ENCODE measurements at regions not wholly inside any gene's neighbourhood (a gene's known extent, or its start where the extent isn't known, plus 50 kb on each side); places are given as distances from the start of the nearest gene placed in this dataset.

DNA sequence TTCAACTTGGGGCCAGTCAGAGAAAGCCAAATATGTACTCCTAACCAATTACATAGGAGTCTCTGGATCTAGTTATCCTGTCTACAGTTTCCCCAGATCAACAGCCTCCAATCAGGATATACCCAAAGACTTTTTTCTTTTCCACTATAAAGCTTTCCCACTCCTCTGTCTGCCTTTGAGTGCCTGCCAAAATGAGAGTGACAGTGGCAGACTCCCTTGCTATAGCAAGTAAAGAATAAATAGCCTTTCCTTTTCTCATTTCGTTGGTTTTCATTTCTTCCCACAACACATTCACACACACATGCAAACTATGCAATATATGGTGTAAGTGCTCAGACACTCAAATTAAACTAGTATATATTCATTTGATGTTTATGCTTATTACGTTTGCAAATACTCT is 302.4 kb upstream of the TACR3 start:
- Histone ChIP-seq H4K91ac (ENCODE audit: insufficient read length, low read depth, low read length) (no peak overlapping the region), H2AK5ac (ENCODE audit: insufficient read length, low read length) (no peak overlapping the region), H3K23me2 (ENCODE audit: insufficient read length, low read depth, low read length, poor library complexity, severe bottlenecking) (no peaks in the 10 kb centered on the region), H3T11ph (ENCODE audit: low read length) (no peak overlapping the region), H3K9me3 (ENCODE audit: control insufficient read depth, low read depth, low read length) (no peaks in the 10 kb centered on the region), H2BK15ac (ENCODE audit: low read depth, low read length) (no peak overlapping the region), H4K5ac (ENCODE audit: insufficient read length, low read depth, low read length) (no peak overlapping the region), H3K4me2 (ENCODE audit: insufficient read depth, insufficient read length, low read length) (no peak overlapping the region), H3K27ac (ENCODE audit: insufficient read length, low read depth, low read length) (no peak overlapping the region), H3K27me3 (ENCODE audit: insufficient read depth, low read length) (no peaks in the 10 kb centered on the region), H3K79me1 (ENCODE audit: insufficient read depth, low read depth, low read length, poor library complexity, severe bottlenecking) (no peaks in the 10 kb centered on the region), H4K20me1 (ENCODE audit: control insufficient read depth, insufficient read depth, insufficient read length) (no peaks in the 10 kb centered on the region), H2AFZ (ENCODE audit: low read length) (no peak overlapping the region), H4K8ac (replicated peaks; ENCODE audit: insufficient read length, low read depth, low read length) (no peak overlapping the region), H3K56ac (ENCODE audit: insufficient read length, low read depth, low read length) (no peak overlapping the region), H3K79me2 (ENCODE audit: insufficient read depth, low read length) (no peaks in the 10 kb centered on the region), H2BK12ac (ENCODE audit: insufficient read length, low read depth, low read length) (no peak overlapping the region), H2BK20ac (ENCODE audit: low read depth, low read length, poor library complexity, severe bottlenecking) (no peak overlapping the region), H3K4ac (ENCODE audit: low read depth, low read length) (no peak overlapping the region), H3K4me1 (ENCODE audit: insufficient read depth, low read length) (no peaks in the 10 kb centered on the region), H2BK120ac (ENCODE audit: low read depth, low read length, poor library complexity, severe bottlenecking) (no peak overlapping the region), H3K9ac (ENCODE audit: extremely low read depth, insufficient read length, low read length) (no peak overlapping the region), H2BK5ac (ENCODE audit: insufficient read length, low read length) (no peak overlapping the region), H3K14ac (ENCODE audit: insufficient read depth, low read length) (no peak overlapping the region), H3K23ac (ENCODE audit: insufficient read length, low read depth, low read length) (no peak overlapping the region), H3K18ac (ENCODE audit: insufficient read length, low read depth, low read length) (no peak overlapping the region)
- Mint-ChIP-seq H3K27me3 (ENCODE audit: low read depth) (no peaks in the 10 kb centered on the region), H3K27ac (peak overlapping the region in 1 of 3 experiments; percentile 68; a peak in 1 of 7 replicates), H3K4me3 (no peak overlapping the region), H3K9me3 (no peaks in the 10 kb centered on the region), H3K4me1 (peaks cover 3 to 4% of the 10 kb centered on the region in 2 experiments; a peak in 3 of 4 replicates), H3K36me3 (ENCODE audit: insufficient read depth in 1 of 3, low read depth in 3 of 3) (no peaks in the 10 kb centered on the region)
- no CpG with 5 or more reads among the region's 2 CpGs for WGBS (ENCODE audit: extremely low coverage, insufficient read length, low lambda C conversion rate)
- no peak for DNase-seq
- no peak for TF ChIP-seq CTCF (conservative IDR thresholded peaks at IDR 0.05)

Data from H9 (cell line).